Esophagus squamous epithelium (tissue), 5 donors: ENCODE measurements at regions not wholly inside any gene's neighbourhood (a gene's known extent, or its start where the extent isn't known, plus 50 kb on each side); places are given as distances from the start of the nearest gene placed in this dataset.
A peak's percentile ranks its signal among the peaks of the same experiment; 100 is the strongest.

Source experiments
- DNase-seq: peaks from one replicate; lab custom pipeline; 2025; lab: John Stamatoyannopoulos, UW
- H3K27ac ChIP-seq, 4 donors: fragments of 200-600 bp; sonication (generic); one replicate each; pipeline ENCODE4 v1.5.1; 2016 to 2019; ENCODE audit warnings: mild to moderate bottlenecking in 1 of 4
- H3K27me3 ChIP-seq, 4 donors: fragments of 200-600 bp; sonication (generic); 1 replicate in 3 of 4; 2 replicates in 1 of 4; pipeline versions ENCODE4 v1.5.1 to v1.6.0; 2017 to 2021; ENCODE audit warnings: antibody characterized with exemption in 1 of 4
- H3K36me3 ChIP-seq, 3 donors: fragments of 200-600 bp; sonication (generic); one replicate each; pipeline ENCODE4 v1.5.1; 2016 to 2019
- H3K4me1 ChIP-seq, 3 donors: fragments of 200-600 bp; sonication (generic); one replicate each; pipeline ENCODE4 v1.5.1; 2017 to 2019
- H3K4me3 ChIP-seq, 4 donors: fragments of 200-600 bp; sonication (generic); 1 replicate in 3 of 4; 2 replicates in 1 of 4; pipeline ENCODE4 v1.5.1; 2016 to 2019; ENCODE audit warnings: mild to moderate bottlenecking in 2 of 4, moderate library complexity in 1 of 4
- H3K9me3 ChIP-seq, 3 donors: fragments of 200-600 bp; sonication (generic); one replicate each; pipeline ENCODE4 v1.5.1; 2016 to 2019
- POLR2A ChIP-seq, 4 donors: fragments of 450-650 bp; IDR thresholded peaks; one replicate each; pipeline ENCODE4 v1.6.1; 2017; ENCODE audit warnings: antibody characterized with exemption in 4 of 4, mild to moderate bottlenecking in 4 of 4, moderate library complexity in 3 of 4
- WGBS, 2 donors: methylation state at CpG; one replicate each; pipeline ENCODE4 v1.1.5; 2018; 5-methylcytosine and 5-hydroxymethylcytosine counted together
- intact Hi-C: fragments of 100-400 bp; cut with DNase I; formaldehyde crosslinking; loops from one replicate; pipeline ENCODE4 v1.15.0; 2022
- TF ChIP-seq, protein P1 (sequence below), 6 experiments: fragments of 450-650 bp in 4 of 6; fragments of 200-600 bp in 2 of 6; sonication (generic) in 2 of 6; IDR thresholded peaks; one replicate each; pipeline ENCODE4 v1.5.1; 2016 to 2019; ENCODE audit warnings: antibody characterized with exemption in 6 of 6, mild to moderate bottlenecking in 4 of 6, moderate library complexity in 4 of 6
- donor health status: DM: yes; HTN: yes; CAD: no.

DNA sequence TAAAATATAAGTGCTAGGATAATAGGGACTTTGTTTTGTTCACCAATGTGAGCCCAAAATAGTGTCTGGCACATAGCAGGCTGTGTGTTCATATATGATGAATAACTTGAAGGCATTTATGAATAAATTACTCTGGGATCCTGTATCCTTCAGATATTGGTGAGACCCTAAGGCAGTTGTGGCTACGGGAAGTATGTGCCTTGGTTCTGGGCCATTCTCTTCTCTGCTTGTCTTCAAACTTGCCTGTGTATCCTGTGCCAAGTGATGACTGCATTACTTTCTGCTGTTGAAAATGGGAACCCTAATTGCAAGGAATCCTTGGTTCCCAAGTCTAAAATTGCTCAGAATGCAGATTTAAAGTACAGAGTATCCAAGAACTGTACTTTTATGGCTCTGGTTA, 67.6 kb upstream of the KTN1 start:
- H3K9me3 ChIP-seq, result no peaks in the 10 kb centered on the region
- H3K27ac ChIP-seq, result no peak overlapping the region
- no peaks in the 10 kb centered on the region for H3K36me3 ChIP-seq
- TF ChIP-seq, protein P1, sequence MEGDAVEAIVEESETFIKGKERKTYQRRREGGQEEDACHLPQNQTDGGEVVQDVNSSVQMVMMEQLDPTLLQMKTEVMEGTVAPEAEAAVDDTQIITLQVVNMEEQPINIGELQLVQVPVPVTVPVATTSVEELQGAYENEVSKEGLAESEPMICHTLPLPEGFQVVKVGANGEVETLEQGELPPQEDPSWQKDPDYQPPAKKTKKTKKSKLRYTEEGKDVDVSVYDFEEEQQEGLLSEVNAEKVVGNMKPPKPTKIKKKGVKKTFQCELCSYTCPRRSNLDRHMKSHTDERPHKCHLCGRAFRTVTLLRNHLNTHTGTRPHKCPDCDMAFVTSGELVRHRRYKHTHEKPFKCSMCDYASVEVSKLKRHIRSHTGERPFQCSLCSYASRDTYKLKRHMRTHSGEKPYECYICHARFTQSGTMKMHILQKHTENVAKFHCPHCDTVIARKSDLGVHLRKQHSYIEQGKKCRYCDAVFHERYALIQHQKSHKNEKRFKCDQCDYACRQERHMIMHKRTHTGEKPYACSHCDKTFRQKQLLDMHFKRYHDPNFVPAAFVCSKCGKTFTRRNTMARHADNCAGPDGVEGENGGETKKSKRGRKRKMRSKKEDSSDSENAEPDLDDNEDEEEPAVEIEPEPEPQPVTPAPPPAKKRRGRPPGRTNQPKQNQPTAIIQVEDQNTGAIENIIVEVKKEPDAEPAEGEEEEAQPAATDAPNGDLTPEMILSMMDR (IDR thresholded peaks at IDR 0.05), result no peak
- no peak for TF ChIP-seq POLR2A (IDR thresholded peaks at IDR 0.05)
- WGBS, 2 donors, result 27 to 58% methylated on average over 1 of the region's 1 CpG
- no peaks in the 10 kb centered on the region for H3K27me3 ChIP-seq
- intact Hi-C loops, result no loop called here
- peaks cover 5 to 48% (median 8%) of the 10 kb centered on the region in 3 donors for H3K4me1 ChIP-seq
- no peak overlapping the region for H3K4me3 ChIP-seq
- DNase-seq, result no peak

DNA sequence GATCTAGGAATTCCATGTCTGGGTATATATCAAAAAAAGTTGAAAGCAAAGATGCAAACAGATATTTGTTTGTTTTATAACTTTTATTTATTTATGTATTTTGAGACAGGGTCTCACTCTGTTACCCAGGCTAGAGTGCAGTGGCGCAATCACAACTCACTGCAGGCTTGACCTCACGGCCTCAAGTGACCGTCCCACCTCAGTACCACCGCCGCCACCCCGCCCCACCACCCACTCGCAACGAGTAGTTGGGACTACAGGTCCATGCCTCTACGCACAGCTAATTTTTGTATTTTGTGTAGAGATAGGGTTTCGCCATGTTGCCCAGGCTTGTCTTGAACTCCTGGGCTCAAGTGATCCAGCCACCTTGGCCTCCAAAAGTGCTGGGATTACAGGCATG, 66.5 kb upstream of the KTN1 start:
- H3K9me3 ChIP-seq, result no peaks in the 10 kb centered on the region
- no peaks in the 10 kb centered on the region for H3K27me3 ChIP-seq
- DNase-seq, result no peak
- H3K36me3 ChIP-seq, result no peaks in the 10 kb centered on the region
- intact Hi-C loops, result no loop called here
- 84 to 87% methylated on average over 6 to 10 of the region's 10 CpGs for WGBS, 2 donors
- peaks cover 5 to 53% (median 11%) of the 10 kb centered on the region in 3 donors for H3K4me1 ChIP-seq
- TF ChIP-seq, protein P1 (IDR thresholded peaks at IDR 0.05), result no peak
- no peak for TF ChIP-seq POLR2A (IDR thresholded peaks at IDR 0.05)
- H3K27ac ChIP-seq, result no peak overlapping the region
- H3K4me3 ChIP-seq, result no peak overlapping the region

DNA sequence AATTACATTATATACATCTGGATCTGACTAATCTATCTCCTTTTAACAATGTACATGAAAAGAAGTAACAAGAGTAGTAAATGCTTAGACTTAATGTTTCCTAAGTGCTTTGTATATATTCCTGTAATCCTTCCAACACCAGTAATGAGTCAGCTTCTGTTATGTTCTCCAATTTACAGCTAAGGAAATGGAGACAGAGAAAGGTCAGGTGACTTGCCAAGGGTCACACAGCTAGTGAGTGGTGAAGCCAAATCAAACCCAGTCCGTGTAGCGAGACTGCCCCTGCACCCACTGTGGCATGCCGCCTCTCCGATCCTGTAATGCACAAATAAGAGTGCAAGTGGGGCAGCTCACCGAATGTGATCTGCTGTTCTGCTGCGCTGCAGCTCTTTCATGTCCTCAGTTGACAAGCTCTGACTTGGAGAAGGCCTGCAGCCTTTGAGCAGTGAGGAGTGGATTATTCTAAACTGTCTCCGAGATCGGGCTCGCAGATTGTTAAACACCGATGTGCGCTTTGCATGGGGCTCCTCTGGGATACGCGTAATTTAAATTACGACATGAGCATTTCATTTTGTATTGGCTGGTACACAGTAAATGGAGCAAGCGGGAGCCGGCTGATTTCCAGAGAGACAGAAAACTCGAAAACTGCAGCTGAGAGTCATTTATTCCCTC, 65.1 kb upstream of the KTN1 start:
- Histone ChIP-seq H3K9me3 (no peaks in the 10 kb centered on the region), H3K36me3 (no peaks in the 10 kb centered on the region), H3K4me3 (peak overlapping the region in 1 of 4 donors; percentile 21), H3K27ac (peak overlapping the region in 2 of 4 donors; percentile 20 to 42), H3K27me3 (no peaks in the 10 kb centered on the region), H3K4me1 (peaks cover 5 to 65% (median 21%) of the 10 kb centered on the region in 3 donors)
- no peak for DNase-seq
- intact Hi-C loops, result no loop called here
- 67 to 74% methylated on average over 17 of the region's 17 CpGs for WGBS, 2 donors
- TF ChIP-seq POLR2A (IDR thresholded peaks at IDR 0.05), result no peak
- TF ChIP-seq, protein P1 (IDR thresholded peaks at IDR 0.05), result no peak

DNA sequence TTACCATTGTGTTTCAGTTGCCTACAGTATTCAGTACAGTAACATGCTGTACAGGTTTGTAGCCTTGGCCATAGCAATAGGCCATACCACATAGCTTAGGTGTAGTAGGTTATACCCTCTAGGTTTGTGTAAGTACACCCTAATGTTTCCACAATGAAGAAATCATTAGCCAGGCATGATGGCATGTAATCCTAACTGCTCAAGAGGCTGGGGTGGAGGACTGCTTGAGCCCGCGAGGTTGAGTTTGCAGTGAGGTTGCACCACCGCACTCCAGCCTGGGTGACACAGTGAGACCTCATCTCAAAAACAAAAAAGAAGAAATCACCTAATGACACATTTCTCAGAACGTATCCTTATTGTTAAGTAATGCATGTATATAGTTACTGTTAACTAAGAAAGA, 63.2 kb upstream of the KTN1 start:
- no peaks in the 10 kb centered on the region for H3K9me3 ChIP-seq
- peaks cover 5 to 62% (median 21%) of the 10 kb centered on the region in 3 donors for H3K4me1 ChIP-seq
- H3K36me3 ChIP-seq, result no peaks in the 10 kb centered on the region
- TF ChIP-seq, protein P1 (IDR thresholded peaks at IDR 0.05), result no peak
- no peak for TF ChIP-seq POLR2A (IDR thresholded peaks at IDR 0.05)
- no peaks in the 10 kb centered on the region for H3K27me3 ChIP-seq
- DNase-seq, result no peak
- no peak overlapping the region for H3K4me3 ChIP-seq
- H3K27ac ChIP-seq, result no peak overlapping the region
- intact Hi-C loops, result no loop called here
- WGBS, 2 donors, result 76 to 94% methylated on average over 4 of the region's 4 CpGs

DNA sequence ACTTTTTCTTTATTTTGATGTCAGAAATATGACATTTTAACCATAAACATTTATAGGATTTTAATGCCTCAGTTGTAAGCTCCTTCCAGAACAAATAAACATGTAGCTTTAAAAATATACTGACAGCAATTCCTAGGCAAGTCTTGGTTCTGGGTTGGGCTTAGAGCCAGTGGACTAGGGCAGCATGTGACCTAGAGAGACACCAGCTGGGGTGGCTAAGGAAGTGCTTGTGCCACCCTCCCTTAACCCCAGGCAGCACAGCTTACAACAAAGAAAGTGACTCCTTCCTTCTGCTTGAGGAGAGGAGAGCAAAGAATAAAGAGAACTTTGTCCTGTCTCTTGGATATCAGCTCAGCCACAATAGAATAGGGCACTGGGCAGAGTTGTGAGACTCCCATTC, 61.6 kb upstream of the KTN1 start:
- TF ChIP-seq, protein P1 (IDR thresholded peaks at IDR 0.05), result no peak
- TF ChIP-seq POLR2A (IDR thresholded peaks at IDR 0.05), result no peak
- no peak overlapping the region for H3K27ac ChIP-seq
- no peak for DNase-seq

More for the DNA sequence above, 61.6 kb upstream of the KTN1 start:
- no peaks in the 10 kb centered on the region for H3K9me3 ChIP-seq
- no peaks in the 10 kb centered on the region for H3K27me3 ChIP-seq
- no peaks in the 10 kb centered on the region for H3K36me3 ChIP-seq
- peaks cover 5 to 46% (median 21%) of the 10 kb centered on the region in 3 donors for H3K4me1 ChIP-seq
- intact Hi-C loops, result no loop called here
- H3K4me3 ChIP-seq, result no peak overlapping the region
